MM.1S (cell line): ENCODE measurements at regions not wholly inside any gene's neighbourhood (a gene's known extent, or its start where the extent isn't known, plus 50 kb on each side); places are given as distances from the start of the nearest gene placed in this dataset.

Source experiments
- DNase-seq: peaks from one replicate; pipeline ENCODE4 v3.0.0-alpha.2; 2015
- H2AFZ ChIP-seq: fragments of 300-600 bp; sonication (generic); 2 replicates; pipeline ENCODE4 v1.6.0; 2016; ENCODE audit warnings: antibody characterized with exemption, low read length
- H3F3A ChIP-seq: fragments of 300-600 bp; sonication (generic); 2 replicates; pipeline ENCODE4 v1.6.1; 2016; ENCODE audit warnings: mild to moderate bottlenecking, antibody characterized with exemption, low read length, moderate library complexity, mixed read lengths; ENCODE audit not compliant: insufficient read depth
- H3K27ac ChIP-seq: fragments of 300-600 bp; sonication (generic); 2 replicates; pipeline ENCODE4 v1.5.1; 2016; ENCODE audit warnings: mild to moderate bottlenecking, low read length
- H3K27me3 ChIP-seq: fragments of 300-600 bp; sonication (generic); replicated peaks from 2 replicates; pipeline ENCODE4 v1.6.0; 2016; ENCODE audit warnings: low read length; ENCODE audit not compliant: insufficient read depth
- H3K36me3 ChIP-seq: fragments of 300-600 bp; sonication (generic); replicated peaks from 2 replicates; pipeline ENCODE4 v1.6.1; 2016; ENCODE audit warnings: mild to moderate bottlenecking, low read length, mixed read lengths; ENCODE audit not compliant: insufficient read depth
- H3K4me1 ChIP-seq: fragments of 300-600 bp; sonication (generic); 2 replicates; pipeline ENCODE4 v1.6.1; 2016; ENCODE audit warnings: low read length, mixed read lengths
- H3K4me2 ChIP-seq: fragments of 300-600 bp; sonication (generic); 2 replicates; pipeline ENCODE4 v1.6.0; 2016; ENCODE audit warnings: low read depth, low read length
- H3K4me3 ChIP-seq: fragments of 300-600 bp; sonication (generic); 2 replicates; pipeline ENCODE4 v1.5.1; 2016; ENCODE audit warnings: low read length, mixed read lengths
- H3K79me2 ChIP-seq: fragments of 300-600 bp; sonication (generic); 2 replicates; pipeline ENCODE4 v1.6.1; 2016; ENCODE audit warnings: mixed run types, low read length, mixed read lengths
- H3K9ac ChIP-seq: fragments of 300-600 bp; sonication (generic); 2 replicates; pipeline ENCODE4 v1.6.1; 2016; ENCODE audit warnings: low read length, mixed read lengths
- H3K9me2 ChIP-seq: fragments of 300-600 bp; sonication (generic); replicated peaks from 2 replicates; pipeline ENCODE4 v1.6.1; 2016; ENCODE audit warnings: mild to moderate bottlenecking, low read length, mixed read lengths; ENCODE audit not compliant: insufficient read depth
- H3K9me3 ChIP-seq: fragments of 300-600 bp; sonication (generic); replicated peaks from 2 replicates; pipeline ENCODE4 v1.6.1; 2016; ENCODE audit warnings: mild to moderate bottlenecking, low read length, mixed read lengths; ENCODE audit not compliant: insufficient read depth
- H4K20me1 ChIP-seq: fragments of 300-600 bp; sonication (generic); 2 replicates; pipeline ENCODE4 v1.6.1; 2016; ENCODE audit warnings: mild to moderate bottlenecking, low read length, moderate library complexity, mixed read lengths; ENCODE audit not compliant: insufficient read depth
- EZH2 ChIP-seq: fragments of 300-600 bp; sonication (generic); optimal IDR thresholded peaks from 2 replicates; pipeline ENCODE3; 2017; ENCODE audit warnings: low read depth, mild to moderate bottlenecking, antibody characterized with exemption, low read length, mixed read lengths
- EZH2phosphoT487 ChIP-seq: fragments of 300-600 bp; sonication (generic); IDR thresholded peaks from 2 replicates; pipeline ENCODE4 v1.6.1; 2018; ENCODE audit warnings: antibody characterized with exemption, low read length
- TF ChIP-seq, protein P1 (sequence below): fragments of 300-600 bp; sonication (generic); IDR thresholded peaks from 2 replicates; pipeline ENCODE4 v1.5.1; 2016; ENCODE audit warnings: antibody characterized with exemption, low read length, mixed read lengths

DNA sequence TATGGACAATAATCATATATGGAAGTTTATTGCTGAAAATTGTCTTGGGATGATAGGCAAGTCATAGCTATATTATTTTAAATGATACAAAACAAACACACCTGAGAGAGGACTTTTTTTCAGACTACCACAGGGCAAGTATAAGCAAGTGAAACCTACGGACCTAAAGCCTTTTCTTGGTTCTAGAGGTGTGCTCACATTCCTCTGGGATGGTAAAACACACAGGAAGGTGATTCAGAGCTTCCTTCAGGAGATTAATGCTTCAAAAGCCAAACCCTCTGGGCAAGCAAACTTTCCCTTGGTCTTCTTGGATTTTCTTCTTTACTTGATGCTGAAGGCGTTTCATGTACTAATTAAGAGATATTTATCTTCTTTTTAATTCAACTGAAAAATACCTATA is 60.1 kb upstream of the ACSL4 start:
- H3K79me2 ChIP-seq = no peaks in the 10 kb centered on the region
- TF ChIP-seq EZH2 = no peak
- TF ChIP-seq EZH2phosphoT487 = no peak
- TF ChIP-seq, protein P1, sequence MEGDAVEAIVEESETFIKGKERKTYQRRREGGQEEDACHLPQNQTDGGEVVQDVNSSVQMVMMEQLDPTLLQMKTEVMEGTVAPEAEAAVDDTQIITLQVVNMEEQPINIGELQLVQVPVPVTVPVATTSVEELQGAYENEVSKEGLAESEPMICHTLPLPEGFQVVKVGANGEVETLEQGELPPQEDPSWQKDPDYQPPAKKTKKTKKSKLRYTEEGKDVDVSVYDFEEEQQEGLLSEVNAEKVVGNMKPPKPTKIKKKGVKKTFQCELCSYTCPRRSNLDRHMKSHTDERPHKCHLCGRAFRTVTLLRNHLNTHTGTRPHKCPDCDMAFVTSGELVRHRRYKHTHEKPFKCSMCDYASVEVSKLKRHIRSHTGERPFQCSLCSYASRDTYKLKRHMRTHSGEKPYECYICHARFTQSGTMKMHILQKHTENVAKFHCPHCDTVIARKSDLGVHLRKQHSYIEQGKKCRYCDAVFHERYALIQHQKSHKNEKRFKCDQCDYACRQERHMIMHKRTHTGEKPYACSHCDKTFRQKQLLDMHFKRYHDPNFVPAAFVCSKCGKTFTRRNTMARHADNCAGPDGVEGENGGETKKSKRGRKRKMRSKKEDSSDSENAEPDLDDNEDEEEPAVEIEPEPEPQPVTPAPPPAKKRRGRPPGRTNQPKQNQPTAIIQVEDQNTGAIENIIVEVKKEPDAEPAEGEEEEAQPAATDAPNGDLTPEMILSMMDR = no peak
- H2AFZ ChIP-seq = no peak overlapping the region
- no peak overlapping the region for H3K4me3 ChIP-seq
- H3K9me3 ChIP-seq = no peaks in the 10 kb centered on the region
- H3K27ac ChIP-seq = no peak overlapping the region
- no peak overlapping the region for H3K4me2 ChIP-seq
- no peaks in the 10 kb centered on the region for H3F3A ChIP-seq
- no peaks in the 10 kb centered on the region for H3K9me2 ChIP-seq
- H3K9ac ChIP-seq = no peak overlapping the region
- H4K20me1 ChIP-seq = no peaks in the 10 kb centered on the region
- no peaks in the 10 kb centered on the region for H3K36me3 ChIP-seq
- H3K4me1 ChIP-seq = peaks cover 6% of the 10 kb centered on the region; the same call in 1 of the 2 replicates
- DNase-seq = no peak
- no peaks in the 10 kb centered on the region for H3K27me3 ChIP-seq

DNA sequence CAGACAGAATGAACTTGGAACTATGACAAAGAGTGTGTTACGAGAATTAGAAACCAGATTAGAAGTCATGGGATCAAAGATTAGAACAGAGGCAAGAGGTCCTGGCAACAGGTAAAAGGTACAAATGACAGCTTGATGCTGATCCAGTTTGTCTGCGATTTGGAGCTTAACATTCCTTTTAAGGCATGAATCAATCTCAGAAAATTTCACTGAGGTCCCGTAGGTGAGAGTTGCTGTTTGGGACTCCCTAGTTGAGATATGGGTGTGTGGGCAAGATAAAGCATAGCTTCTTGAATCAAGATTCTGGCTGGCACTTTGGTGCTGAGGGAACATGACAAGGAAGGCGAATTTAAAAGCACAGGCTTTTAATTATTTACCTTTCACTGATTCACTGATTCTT is 62.6 kb upstream of the ACSL4 start:
- Histone ChIP-seq H3K79me2 (no peaks in the 10 kb centered on the region), H3K9ac (no peak overlapping the region), H3K4me3 (no peak overlapping the region), H3K36me3 (no peaks in the 10 kb centered on the region), H3K27me3 (no peaks in the 10 kb centered on the region), H3K9me3 (no peaks in the 10 kb centered on the region), H4K20me1 (no peaks in the 10 kb centered on the region), H3F3A (no peaks in the 10 kb centered on the region), H3K27ac (no peak overlapping the region), H3K4me2 (no peak overlapping the region), H2AFZ (no peak overlapping the region), H3K4me1 (peaks cover 6% of the 10 kb centered on the region; the same call in 1 of the 2 replicates), H3K9me2 (no peaks in the 10 kb centered on the region)
- no peak for TF ChIP-seq EZH2phosphoT487
- TF ChIP-seq, protein P1 = no peak
- TF ChIP-seq EZH2 = no peak
- DNase-seq = no peak

DNA sequence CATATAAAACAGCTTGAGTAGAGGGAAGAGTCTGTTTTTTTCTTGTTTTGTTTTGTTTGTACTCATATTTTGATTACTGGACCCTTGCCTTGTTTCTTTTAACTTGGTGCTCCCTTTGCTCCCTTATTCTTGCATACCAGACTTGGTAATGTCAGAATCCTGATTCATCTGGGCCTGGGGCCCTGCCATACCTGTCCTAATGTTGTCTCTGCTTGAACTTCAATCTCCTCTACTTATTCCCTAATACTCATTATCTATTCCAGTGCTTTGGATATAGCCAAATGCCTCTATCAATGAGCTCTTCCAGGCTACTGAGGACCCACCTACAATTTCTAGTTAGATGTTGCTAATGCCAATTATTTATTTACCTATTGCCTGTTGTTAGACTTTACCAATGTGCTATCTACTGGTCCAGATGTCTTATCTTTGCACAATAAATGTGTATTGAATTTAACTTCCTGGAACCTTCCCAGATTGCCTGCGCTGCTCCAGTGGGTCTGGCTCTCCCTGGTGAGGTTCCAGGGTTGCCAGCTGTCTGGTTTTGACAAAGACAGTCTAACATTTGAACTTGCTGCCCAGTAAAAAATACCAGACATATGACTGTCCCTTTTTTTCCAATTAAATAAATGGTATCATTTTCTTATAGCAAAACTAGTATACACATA is 64.4 kb upstream of the ACSL4 start:
- no peaks in the 10 kb centered on the region for H3K79me2 ChIP-seq
- H4K20me1 ChIP-seq = no peaks in the 10 kb centered on the region
- no peak overlapping the region for H3K27ac ChIP-seq
- no peaks in the 10 kb centered on the region for H3K9me2 ChIP-seq
- no peak for DNase-seq
- H3K27me3 ChIP-seq = no peaks in the 10 kb centered on the region
- no peak overlapping the region for H3K4me2 ChIP-seq
- no peak overlapping the region for H3K9ac ChIP-seq
- no peak for TF ChIP-seq EZH2phosphoT487
- TF ChIP-seq, protein P1 = no peak
- peaks cover 6% of the 10 kb centered on the region; the same call in 1 of the 2 replicates for H3K4me1 ChIP-seq
- H3K9me3 ChIP-seq = no peaks in the 10 kb centered on the region
- no peak overlapping the region for H3K4me3 ChIP-seq
- H3K36me3 ChIP-seq = no peaks in the 10 kb centered on the region
- no peak overlapping the region for H2AFZ ChIP-seq
- no peaks in the 10 kb centered on the region for H3F3A ChIP-seq
